ENCODE measurements at regions not wholly inside any gene's neighbourhood (a gene's known extent, or its start where the extent isn't known, plus 50 kb on each side); places are given as distances from the start of the nearest gene placed in this dataset.

- no peak for DNase-seq (ENCODE audit: low spot score)
These were observed 805.6 kb upstream of the KLHL29 start for GRCh38 chr2:22579341-22579740.

DNA sequence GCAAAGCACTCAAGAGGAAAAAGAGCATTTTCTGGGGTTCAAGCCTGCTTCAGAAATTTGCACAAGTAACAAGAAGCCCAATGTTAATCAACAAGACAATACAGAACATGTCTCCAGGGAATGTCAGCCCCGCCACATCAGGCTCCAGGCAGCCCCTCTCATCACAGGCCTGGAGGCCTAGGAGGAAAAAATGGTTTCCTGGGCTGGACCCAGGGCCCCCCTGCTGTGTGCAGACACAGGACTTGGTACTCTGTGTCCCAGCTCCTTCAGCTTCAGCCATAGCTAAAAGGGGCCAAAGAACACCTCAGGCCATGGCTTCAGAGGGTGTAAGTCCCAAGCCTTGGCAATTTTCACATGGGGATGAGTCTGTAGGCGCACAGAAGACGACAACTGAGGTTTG is 802.9 kb upstream of the KLHL29 start:
- DNase-seq (ENCODE audit: low spot score), result no peak

GRCh38 chr2:22596306-22596705 is 788.7 kb upstream of the KLHL29 start:
- no peak for DNase-seq (ENCODE audit: low spot score)

GRCh38 chr2:22600156-22600555 is 784.8 kb upstream of the KLHL29 start:
- no peak for DNase-seq (ENCODE audit: low spot score)

GRCh38 chr2:22600999-22601398 is 784.0 kb upstream of the KLHL29 start:
- no peak for DNase-seq (ENCODE audit: low spot score)

DNA sequence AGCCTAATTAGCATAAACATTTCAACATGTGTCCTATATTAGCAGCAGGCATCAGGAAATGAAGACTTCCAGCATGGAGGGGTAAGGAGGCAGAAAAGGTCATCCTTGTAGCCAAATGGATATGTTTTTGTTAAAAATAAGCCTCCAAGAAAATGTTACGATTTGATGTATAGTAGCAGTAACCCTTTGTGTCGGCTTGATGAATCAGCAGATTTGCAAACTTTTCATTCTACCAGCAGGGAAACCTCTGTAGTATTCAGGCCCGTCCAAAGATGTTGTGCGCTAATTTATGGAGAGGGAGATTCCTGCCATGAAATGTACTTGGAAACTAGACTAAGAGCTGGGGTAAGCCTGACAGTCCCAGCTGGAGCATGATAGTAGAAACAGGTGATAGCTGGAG is 780.8 kb upstream of the KLHL29 start:
- no peak for DNase-seq (ENCODE audit: low spot score)

DNA sequence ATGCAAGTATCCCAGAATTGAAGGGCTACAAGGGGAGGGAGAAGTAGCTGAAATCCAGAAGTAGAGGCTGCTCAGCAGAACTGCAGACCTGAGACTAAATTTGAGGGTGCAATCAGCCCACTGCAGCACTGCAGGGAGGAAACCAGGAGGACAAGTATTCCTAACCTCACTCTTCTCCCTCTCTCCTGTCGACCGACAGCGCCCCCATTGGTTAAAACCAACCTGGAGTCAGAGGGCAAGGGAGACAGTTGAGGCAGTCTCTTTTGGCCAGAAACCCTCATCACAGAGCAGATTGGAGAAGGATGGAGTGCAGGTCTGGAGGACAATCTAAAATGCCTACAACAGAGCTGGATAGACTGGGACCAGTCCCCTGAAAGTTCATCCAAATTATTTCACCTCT is 768.9 kb upstream of the KLHL29 start:
- DNase-seq (ENCODE audit: low spot score), result no peak

DNA sequence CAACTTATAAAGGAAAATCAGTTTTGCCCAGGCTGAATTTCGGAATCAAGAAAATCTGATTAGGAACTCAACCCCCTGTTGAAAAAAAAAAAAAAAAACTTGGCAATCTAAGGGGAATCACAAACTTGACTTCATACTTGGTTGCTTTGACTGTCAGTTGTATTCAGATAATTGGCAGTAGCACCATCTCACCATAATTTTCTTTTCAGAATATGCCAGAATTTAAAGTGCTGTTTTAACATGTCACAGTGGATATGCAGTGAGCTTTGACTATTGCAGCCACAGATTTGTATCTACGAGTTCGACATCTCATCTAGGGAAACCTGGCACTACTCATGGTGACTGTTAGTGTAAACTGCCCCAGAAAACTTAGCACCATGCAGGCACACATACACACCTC is 761.4 kb upstream of the KLHL29 start:
- no peak for DNase-seq (ENCODE audit: low spot score)

DNA sequence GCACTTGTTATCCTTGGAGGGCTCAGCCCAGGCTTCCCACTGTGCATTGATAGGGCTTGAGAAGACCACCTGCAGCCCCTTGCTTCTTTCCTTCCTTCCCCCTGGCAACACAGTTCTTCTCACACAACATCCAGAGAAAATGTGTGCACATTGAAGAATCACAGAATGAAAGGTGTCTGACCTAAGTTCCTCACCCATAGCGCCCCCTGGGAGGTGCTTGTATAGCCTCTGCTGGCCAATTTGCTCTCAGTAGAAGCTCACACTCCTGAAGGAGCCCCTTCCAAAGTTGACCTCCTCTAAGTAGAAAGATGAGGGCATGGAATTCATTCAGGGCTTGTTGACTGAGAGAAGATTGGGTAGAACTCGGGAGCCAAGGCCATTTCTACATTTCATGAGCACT is 758.4 kb upstream of the KLHL29 start:
- no peak for DNase-seq (ENCODE audit: low spot score)

DNA sequence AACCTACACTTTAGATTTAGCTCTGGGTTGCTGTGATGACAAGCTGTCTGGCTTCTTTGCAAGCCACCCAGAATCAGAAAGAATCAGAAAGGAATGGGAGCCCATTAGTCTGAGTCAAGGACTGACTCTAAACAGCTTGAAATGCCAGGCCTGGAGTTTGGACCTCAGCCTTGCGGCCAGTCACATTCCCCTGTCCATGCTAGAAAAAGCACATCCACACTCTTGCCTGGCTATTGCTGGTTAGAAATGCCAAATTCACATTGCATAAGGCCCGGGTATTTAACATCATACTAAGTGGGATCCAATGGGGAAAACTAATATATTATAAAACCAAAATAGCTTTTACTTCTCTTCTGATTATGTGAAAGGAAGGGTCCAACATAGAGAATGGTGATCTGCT is 756.8 kb upstream of the KLHL29 start:
- no peak for DNase-seq (ENCODE audit: low spot score)

GRCh38 chr2:22628906-22629305 is 756.1 kb upstream of the KLHL29 start:
- DNase-seq (ENCODE audit: low spot score), result no peak

DNA sequence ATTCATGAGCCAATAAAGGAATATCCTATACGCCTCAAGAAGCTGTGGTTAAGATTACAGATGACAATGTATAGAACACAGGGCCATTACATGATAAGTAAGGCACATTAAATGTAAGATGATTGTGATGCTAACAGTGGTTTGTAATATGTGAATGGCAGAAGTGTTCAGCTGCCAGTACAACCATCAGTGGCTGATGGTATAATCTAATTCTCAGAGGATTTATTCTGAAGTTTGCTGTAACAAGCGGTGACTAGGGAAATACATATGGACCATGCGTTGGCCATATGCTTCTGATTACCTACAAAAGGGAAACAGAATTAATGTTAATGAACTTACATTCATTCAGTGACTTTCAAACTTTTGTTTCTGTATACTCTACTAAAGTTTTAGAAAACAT is 750.8 kb upstream of the KLHL29 start:
- DNase-seq (ENCODE audit: low spot score), result no peak

GRCh38 chr2:22656426-22656825 is 728.6 kb upstream of the KLHL29 start:
- no peak for DNase-seq (ENCODE audit: low spot score)

DNA sequence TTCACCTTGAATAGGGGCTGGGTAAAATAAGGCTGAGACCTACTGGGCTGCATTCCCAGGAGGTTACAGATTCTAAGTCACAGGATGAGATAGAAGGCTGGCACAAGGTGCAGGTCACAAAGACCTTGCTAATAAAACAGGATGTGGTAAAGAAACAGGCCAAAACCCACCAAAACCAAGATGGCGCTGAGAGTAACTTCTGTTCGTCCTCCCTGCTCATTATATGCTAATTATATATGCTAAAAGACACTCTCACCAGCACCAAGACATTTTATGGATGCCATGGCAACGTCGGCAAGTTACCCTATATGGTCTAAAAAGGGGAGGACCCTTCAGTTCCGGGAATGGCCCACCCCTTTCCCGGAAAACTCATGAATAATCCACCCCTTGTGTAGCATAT is 711.5 kb upstream of the KLHL29 start:
- DNase-seq (ENCODE audit: low spot score), result no peak

GRCh38 chr2:22683914-22684313 is 701.1 kb upstream of the KLHL29 start:
- DNase-seq (ENCODE audit: low spot score), result no peak

- DNase-seq (ENCODE audit: low spot score), result no peak
These were observed 694.9 kb upstream of the KLHL29 start for GRCh38 chr2:22690096-22690495.

DNA sequence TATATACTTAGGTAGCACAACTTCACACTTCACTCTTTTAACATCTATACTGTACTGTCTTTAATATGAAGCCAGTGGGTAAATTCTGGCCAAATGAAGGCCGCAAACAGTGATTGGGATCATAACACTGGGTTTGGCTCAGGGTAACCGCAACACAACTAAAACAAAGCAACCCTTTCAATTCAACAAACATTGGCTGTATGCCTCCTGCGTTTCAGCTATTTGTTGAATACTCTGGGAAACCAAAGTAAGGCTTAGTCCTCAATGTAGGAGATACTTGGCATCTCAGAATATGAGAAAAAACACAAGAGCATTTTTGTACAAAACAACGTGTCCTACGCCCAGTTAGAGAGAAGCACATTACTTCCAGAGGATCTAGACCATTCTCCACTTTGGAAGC is 693.3 kb upstream of the KLHL29 start:
- DNase-seq (ENCODE audit: low spot score), result no peak

GRCh38 chr2:22692746-22693145 is 692.2 kb upstream of the KLHL29 start:
- DNase-seq (ENCODE audit: low spot score), result no peak

GRCh38 chr2:22694300-22694699 is 690.7 kb upstream of the KLHL29 start:
- no peak for DNase-seq (ENCODE audit: low spot score)

DNA sequence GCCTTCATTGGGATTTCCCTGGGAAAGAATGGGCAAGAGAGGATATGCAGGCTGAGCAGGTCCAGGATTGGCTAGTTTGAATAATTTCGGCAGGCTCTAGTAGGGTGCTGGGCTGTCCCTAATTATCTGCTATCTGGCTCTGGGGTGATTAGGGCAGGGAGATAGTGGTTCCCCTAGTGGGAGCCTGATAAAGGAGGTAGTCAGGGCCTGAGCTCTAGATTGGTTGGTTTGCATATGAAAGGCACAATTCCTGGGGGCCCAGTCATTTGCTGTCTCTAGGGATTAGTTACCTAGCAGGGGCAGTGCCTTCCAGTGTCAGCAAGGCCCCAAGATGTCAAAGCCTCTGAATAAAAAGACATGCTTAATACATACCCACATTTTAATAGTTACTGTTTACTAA is 690.1 kb upstream of the KLHL29 start:
- no peak for DNase-seq (ENCODE audit: low spot score)

DNA sequence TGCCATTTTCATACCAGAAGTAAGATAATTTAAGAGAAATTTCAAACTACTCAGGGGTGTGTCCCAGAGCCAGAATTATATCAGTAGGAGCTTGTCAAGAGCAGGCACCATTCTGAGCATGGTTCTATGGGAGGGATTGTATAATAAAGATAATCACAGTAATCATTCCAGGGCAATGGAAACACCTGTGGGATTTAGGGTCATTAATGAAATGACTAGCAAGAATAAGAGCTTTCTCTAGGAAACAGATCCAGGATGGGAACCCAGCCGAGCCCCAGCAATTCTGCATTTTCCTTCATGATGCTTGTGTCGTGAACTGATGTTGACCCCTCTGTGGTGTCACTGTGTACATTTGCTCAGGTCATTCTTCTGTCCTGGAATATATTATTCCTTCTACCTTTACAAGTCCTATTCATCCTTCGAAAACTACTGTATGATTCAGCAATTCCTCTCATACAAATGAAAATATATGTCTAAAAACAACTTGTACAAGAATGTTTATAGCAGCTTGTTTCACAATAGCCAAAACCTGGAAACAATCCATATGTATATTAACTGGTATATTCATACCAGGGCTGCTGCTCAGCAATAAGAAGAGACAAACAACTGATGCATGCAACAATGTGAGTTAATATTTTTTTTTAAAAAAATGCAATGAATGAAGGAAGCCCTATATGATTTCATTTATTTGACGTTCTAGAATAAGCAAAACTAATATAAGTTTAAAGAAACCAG is 687.8 kb upstream of the KLHL29 start:
- no peak for DNase-seq (ENCODE audit: low spot score)

DNA sequence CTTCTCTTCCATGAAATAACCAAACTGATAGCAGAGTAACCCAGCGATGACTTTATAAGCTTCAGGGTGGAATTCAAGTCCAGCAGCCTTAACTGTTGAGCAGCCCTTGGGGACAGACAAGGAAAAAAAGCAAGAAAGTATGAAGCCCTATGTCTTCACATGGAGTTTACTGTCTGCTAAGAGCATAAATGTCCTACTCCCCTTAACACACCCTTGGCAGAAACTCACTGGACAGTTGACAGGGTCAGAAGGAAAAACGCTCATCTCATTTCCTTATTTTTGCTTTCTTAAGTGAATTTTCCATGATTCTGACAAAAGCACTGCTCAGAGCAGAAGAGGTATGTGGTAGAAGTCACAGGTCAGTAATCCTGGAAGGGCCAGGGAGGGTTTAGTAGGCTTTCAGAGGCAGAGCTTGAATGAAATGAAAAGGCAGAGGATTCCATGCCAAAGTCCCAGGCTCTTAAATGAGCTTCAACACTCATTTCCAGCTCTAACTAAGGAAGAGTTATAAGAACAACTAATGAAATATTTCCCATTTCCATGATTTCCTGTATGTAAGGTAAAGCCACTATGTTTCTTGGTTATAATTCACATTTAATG is 683.3 kb upstream of the KLHL29 start:
- DNase-seq (ENCODE audit: low spot score), result no peak

DNA sequence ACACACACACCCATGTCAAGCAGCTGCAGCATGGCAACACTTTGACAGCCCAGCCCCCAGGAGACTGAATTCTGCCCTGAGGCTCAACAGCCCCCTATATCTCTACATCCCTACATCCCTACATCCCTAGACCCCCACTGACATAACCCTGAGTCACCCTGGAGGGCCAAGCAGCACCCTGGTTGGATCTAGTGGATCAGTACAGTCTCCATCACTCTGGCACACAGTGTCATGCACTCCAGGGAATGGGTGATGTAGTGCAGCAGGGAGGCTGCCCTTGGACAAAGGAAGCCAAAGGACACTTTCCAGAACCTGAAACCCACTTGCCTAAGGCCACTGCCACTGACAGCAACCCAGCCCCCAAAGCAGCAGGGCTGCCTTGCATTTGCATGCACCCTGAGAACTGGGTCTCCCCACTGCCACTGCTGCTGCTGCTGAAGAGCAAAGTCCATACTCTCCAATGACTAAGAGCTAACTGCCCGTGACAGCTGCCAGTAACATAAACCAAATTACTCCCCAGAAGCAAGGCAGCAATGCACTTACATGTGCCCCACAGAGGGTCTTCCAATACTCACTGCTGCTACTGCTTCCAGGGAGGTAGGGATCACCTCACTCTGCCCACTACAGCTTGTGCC is 681.6 kb upstream of the KLHL29 start:
- no peak for DNase-seq (ENCODE audit: low spot score)

GRCh38 chr2:22719396-22719795 is 665.6 kb upstream of the KLHL29 start:
- no peak for DNase-seq (ENCODE audit: low spot score)
